Astrocyte (in vitro differentiated cells and primary cell): ENCODE measurements at regions not wholly inside any gene's neighbourhood (a gene's known extent, or its start where the extent isn't known, plus 50 kb on each side); places are given as distances from the start of the nearest gene placed in this dataset.

Experiments used
- DNase-seq: peaks from one replicate; pipeline ENCODE4 v3.0.0-alpha.2; 2010; ENCODE audit warnings: low read depth
- FAIRE-seq: peaks from 2 replicates; lab custom pipeline; 2011; peaks lifted over from hg19 to GRCh38; lab: Jason Lieb, UNC
- H2AFZ ChIP-seq: 2 replicates; pipeline ENCODE4 v1.6.0; 2012; ENCODE audit warnings: low read depth, low read length, inconsistent platforms
- H3K27ac ChIP-seq: 2 replicates; pipeline ENCODE4 v1.5.1; 2011; ENCODE audit warnings: low read depth, low read length, inconsistent platforms
- H3K27me3 ChIP-seq: 2 replicates; pipeline ENCODE4 v1.6.0; 2011; ENCODE audit warnings: low read length, inconsistent platforms; ENCODE audit not compliant: insufficient read depth
- H3K36me3 ChIP-seq: 2 replicates; pipeline ENCODE4 v1.5.1; 2011; ENCODE audit warnings: low read length, inconsistent platforms; ENCODE audit not compliant: insufficient read depth
- H3K4me1 ChIP-seq: 2 replicates; pipeline ENCODE4 v1.5.1; 2011; ENCODE audit warnings: low read length, inconsistent platforms; ENCODE audit not compliant: insufficient read depth
- H3K4me2 ChIP-seq: 2 replicates; pipeline ENCODE4 v1.6.0; 2012; ENCODE audit warnings: low read length, inconsistent platforms
- H3K4me3 ChIP-seq: 2 replicates; pipeline ENCODE4 v1.5.1; 2011; ENCODE audit warnings: low read depth, mild to moderate bottlenecking, low read length, inconsistent platforms; ENCODE audit not compliant: insufficient read depth
- H3K79me2 ChIP-seq: 2 replicates; pipeline ENCODE4 v1.6.0; 2012; ENCODE audit warnings: mild to moderate bottlenecking, low read length, inconsistent platforms; ENCODE audit not compliant: insufficient read depth
- H3K9ac ChIP-seq: 2 replicates; pipeline ENCODE4 v1.6.0; 2012; ENCODE audit warnings: mild to moderate bottlenecking, low read length, inconsistent platforms
- H3K9me3 ChIP-seq: 2 replicates; pipeline ENCODE4 v1.5.1; 2012; ENCODE audit warnings: low read depth, mild to moderate bottlenecking, low read length, inconsistent platforms; ENCODE audit not compliant: insufficient read depth
- H4K20me1 ChIP-seq: 2 replicates; pipeline ENCODE4 v1.6.0; 2012; ENCODE audit warnings: low read length, inconsistent platforms; ENCODE audit not compliant: insufficient read depth
- H3K27ac Mint-ChIP-seq: one replicate; pipeline ENCODE4 v1.8.0; 2021; ENCODE audit warnings: mild to moderate bottlenecking, mixed read lengths; ENCODE audit not compliant: unreplicated experiment
- H3K27me3 Mint-ChIP-seq: one replicate; pipeline ENCODE4 v1.8.0; 2021; ENCODE audit warnings: low read depth, mixed read lengths; ENCODE audit not compliant: unreplicated experiment
- H3K36me3 Mint-ChIP-seq: one replicate; pipeline ENCODE4 v1.8.0; 2021; ENCODE audit warnings: low read depth, mixed read lengths; ENCODE audit not compliant: unreplicated experiment
- H3K4me1 Mint-ChIP-seq: one replicate; pipeline ENCODE4 v1.8.0; 2021; ENCODE audit warnings: low read depth, mixed read lengths; ENCODE audit not compliant: unreplicated experiment
- H3K4me3 Mint-ChIP-seq: one replicate; pipeline ENCODE4 v1.8.0; 2021; ENCODE audit warnings: mild to moderate bottlenecking, moderate library complexity, mixed read lengths; ENCODE audit not compliant: unreplicated experiment
- H3K9me3 Mint-ChIP-seq: one replicate; pipeline ENCODE4 v1.8.0; 2021; ENCODE audit warnings: mild to moderate bottlenecking, mixed read lengths; ENCODE audit not compliant: unreplicated experiment
- EZH2 ChIP-seq: IDR thresholded peaks from 2 replicates; pipeline ENCODE4 v1.6.1; 2012; ENCODE audit warnings: mild to moderate bottlenecking, low read length, inconsistent platforms; ENCODE audit not compliant: insufficient read depth
- TF ChIP-seq, protein P1 (sequence below): IDR thresholded peaks from 2 replicates; pipeline ENCODE4 v1.5.1; 2011; ENCODE audit warnings: low read depth, mild to moderate bottlenecking, inconsistent platforms, low read length, moderate library complexity; ENCODE audit not compliant: insufficient read depth

DNA sequence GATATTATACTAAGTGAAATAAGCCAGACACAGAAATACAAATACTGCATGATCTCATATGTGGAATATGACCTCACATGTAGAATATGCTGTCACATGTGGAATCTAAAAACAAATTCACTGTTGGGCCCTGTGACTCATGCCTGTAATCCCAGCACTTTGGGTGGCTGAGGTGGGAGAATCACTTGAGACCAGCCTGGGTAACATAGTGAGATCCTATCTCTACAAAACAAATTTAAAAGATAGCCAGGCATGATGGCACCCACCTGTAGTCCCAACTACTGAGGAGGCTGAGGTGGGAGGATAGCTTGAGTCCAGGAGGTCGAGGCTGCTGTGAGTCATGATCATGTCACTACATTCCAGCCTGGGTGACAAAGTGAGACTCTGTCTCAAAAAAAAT is 160.3 kb downstream of the PTEN start:
- no peaks in the 10 kb centered on the region for H3K36me3 Mint-ChIP-seq
- no peak overlapping the region for H3K27ac ChIP-seq
- H3K4me3 ChIP-seq: no peak overlapping the region
- H3K9ac ChIP-seq: no peak overlapping the region
- FAIRE-seq (no peak), DNase-seq (no peak)
- H3K79me2 ChIP-seq: no peaks in the 10 kb centered on the region
- H4K20me1 ChIP-seq: no peaks in the 10 kb centered on the region
- no peak overlapping the region for H3K4me3 Mint-ChIP-seq
- H3K4me1 ChIP-seq: no peaks in the 10 kb centered on the region
- no peaks in the 10 kb centered on the region for H3K27me3 Mint-ChIP-seq
- no peaks in the 10 kb centered on the region for H3K36me3 ChIP-seq
- H3K27ac Mint-ChIP-seq: no peak overlapping the region
- H3K4me1 Mint-ChIP-seq: peaks cover 7% of the 10 kb centered on the region
- H2AFZ ChIP-seq: no peak overlapping the region
- peaks cover 1% of the 10 kb centered on the region for H3K9me3 Mint-ChIP-seq
- TF ChIP-seq, protein P1, sequence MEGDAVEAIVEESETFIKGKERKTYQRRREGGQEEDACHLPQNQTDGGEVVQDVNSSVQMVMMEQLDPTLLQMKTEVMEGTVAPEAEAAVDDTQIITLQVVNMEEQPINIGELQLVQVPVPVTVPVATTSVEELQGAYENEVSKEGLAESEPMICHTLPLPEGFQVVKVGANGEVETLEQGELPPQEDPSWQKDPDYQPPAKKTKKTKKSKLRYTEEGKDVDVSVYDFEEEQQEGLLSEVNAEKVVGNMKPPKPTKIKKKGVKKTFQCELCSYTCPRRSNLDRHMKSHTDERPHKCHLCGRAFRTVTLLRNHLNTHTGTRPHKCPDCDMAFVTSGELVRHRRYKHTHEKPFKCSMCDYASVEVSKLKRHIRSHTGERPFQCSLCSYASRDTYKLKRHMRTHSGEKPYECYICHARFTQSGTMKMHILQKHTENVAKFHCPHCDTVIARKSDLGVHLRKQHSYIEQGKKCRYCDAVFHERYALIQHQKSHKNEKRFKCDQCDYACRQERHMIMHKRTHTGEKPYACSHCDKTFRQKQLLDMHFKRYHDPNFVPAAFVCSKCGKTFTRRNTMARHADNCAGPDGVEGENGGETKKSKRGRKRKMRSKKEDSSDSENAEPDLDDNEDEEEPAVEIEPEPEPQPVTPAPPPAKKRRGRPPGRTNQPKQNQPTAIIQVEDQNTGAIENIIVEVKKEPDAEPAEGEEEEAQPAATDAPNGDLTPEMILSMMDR: no peak
- no peak for TF ChIP-seq EZH2
- no peaks in the 10 kb centered on the region for H3K9me3 ChIP-seq
- no peak overlapping the region for H3K4me2 ChIP-seq
- no peaks in the 10 kb centered on the region for H3K27me3 ChIP-seq

DNA sequence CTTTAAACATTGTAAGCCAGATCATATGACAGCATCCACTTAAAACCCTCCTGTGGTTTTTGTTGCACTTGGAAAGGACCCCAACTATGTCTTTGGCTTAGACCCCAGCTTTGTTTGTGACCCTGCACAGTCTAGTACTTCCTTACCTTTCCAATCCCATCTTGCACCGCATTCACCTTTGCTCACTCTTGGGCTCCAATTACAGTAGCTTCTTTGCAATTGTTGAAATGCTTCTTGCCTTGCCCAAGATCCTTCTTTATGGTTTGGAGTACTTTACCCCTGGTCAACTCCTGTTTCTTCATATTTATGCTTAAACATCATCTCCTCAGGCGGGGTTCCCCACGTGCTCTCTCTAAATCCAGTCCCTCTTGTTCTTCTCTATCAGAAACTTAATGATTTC is 162.6 kb downstream of the PTEN start:
- no peak for TF ChIP-seq EZH2
- TF ChIP-seq, protein P1: no peak
- H2AFZ ChIP-seq: no peak overlapping the region
- no peak for DNase-seq
- no peak overlapping the region for H3K27ac Mint-ChIP-seq
- no peaks in the 10 kb centered on the region for H3K9me3 ChIP-seq
- no peaks in the 10 kb centered on the region for H3K36me3 ChIP-seq
- no peaks in the 10 kb centered on the region for H3K27me3 ChIP-seq
- peaks cover 5% of the 10 kb centered on the region for H3K4me1 Mint-ChIP-seq
- H3K36me3 Mint-ChIP-seq: no peaks in the 10 kb centered on the region
- H3K27me3 Mint-ChIP-seq: no peaks in the 10 kb centered on the region
- H3K9me3 Mint-ChIP-seq: peaks cover 1% of the 10 kb centered on the region
- H3K79me2 ChIP-seq: no peaks in the 10 kb centered on the region
- H3K9ac ChIP-seq: no peak overlapping the region
- FAIRE-seq: no peak
- H3K4me3 ChIP-seq: no peak overlapping the region
- no peaks in the 10 kb centered on the region for H3K4me1 ChIP-seq
- H3K27ac ChIP-seq: no peak overlapping the region
- no peaks in the 10 kb centered on the region for H4K20me1 ChIP-seq
- H3K4me3 Mint-ChIP-seq: no peak overlapping the region
- H3K4me2 ChIP-seq: no peak overlapping the region

DNA sequence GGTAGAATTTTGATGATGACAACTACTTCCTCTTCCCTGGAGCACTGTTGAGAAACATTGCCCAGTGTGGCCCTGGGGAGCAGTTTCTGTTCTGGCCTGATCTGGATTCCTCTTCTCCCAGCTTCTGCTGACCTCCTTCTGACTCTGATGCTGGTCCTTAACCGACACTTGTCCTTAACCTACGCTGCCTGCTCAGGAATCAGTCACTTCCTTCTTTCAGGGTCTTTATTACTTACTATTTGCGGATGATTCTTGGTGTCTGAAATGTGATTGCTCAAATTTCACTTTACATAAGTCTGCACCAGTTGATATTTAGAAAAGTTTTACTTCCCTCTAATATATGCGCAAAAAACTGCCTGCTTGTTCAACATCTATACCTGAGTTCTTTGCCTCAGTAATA is 164.1 kb downstream of the PTEN start:
- H3K27ac Mint-ChIP-seq: no peak overlapping the region

More for the DNA sequence above, 164.1 kb downstream of the PTEN start:
- no peaks in the 10 kb centered on the region for H4K20me1 ChIP-seq
- H3K9me3 ChIP-seq: no peaks in the 10 kb centered on the region
- H3K4me2 ChIP-seq: no peak overlapping the region
- H3K27ac ChIP-seq: no peak overlapping the region
- Mint-ChIP-seq H3K36me3 (no peaks in the 10 kb centered on the region), H3K9me3 (peaks cover 1% of the 10 kb centered on the region), H3K4me3 (no peak overlapping the region), H3K4me1 (peaks cover 9% of the 10 kb centered on the region), H3K27me3 (no peaks in the 10 kb centered on the region)
- DNase-seq: no peak
- no peak overlapping the region for H3K9ac ChIP-seq
- no peak overlapping the region for H3K4me3 ChIP-seq
- no peak overlapping the region for H2AFZ ChIP-seq
- no peak for TF ChIP-seq EZH2
- TF ChIP-seq, protein P1: no peak
- no peaks in the 10 kb centered on the region for H3K36me3 ChIP-seq
- no peak for FAIRE-seq
- H3K27me3 ChIP-seq: no peaks in the 10 kb centered on the region
- H3K79me2 ChIP-seq: no peaks in the 10 kb centered on the region
- H3K4me1 ChIP-seq: peaks cover 7% of the 10 kb centered on the region
